ENCODE measurements at regions not wholly inside any gene's neighbourhood (a gene's known extent, or its start where the extent isn't known, plus 50 kb on each side); places are given as distances from the start of the nearest gene placed in this dataset.

DNA sequence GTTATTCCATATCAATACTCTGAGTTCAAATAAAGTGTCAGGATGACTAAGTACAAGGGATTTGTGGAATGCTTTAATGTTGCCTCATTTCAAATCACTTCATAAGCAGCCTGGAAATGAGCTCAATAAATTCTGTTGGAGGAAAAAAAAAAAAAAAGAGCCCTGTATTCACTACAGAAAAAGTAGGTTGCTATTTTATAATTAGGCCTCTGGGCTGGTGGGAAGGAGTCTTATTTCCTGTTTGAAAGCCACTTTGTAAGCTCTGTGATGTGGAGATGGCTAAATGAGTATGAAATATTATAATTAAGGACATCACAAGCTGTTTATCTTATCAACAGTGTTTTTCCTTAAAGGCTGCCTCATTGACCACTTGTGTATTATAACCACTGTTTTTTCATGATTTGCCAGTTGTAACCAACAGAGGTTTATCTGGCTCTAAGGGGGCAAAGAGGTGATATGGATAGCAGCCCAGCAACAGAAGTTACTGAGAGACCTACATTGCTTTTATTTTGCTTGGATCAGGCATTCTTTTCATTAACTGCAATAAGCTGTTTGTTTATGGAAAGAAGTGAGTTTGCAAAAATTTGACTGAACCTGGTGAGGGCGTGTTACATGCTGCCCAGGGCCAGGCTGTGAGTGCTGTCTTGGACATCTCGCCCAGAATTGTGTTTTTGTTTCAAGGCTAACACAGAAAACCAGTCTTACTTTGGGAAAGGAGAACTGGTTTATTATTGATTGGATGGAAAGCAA lies 563.3 kb upstream of the MAP3K7 start:
- TF ChIP-seq CTCF (IDR thresholded peaks at IDR 0.05; ENCODE audit: insufficient read depth, low read length) (no peak), REST (IDR thresholded peaks at IDR 0.05; ENCODE audit: insufficient replicate concordance, low read depth) (no peak), POLR2AphosphoS5 (IDR thresholded peaks at IDR 0.05; ENCODE audit: low read depth) (no peak)
